Glutamatergic neuron (in vitro differentiated cells): ENCODE measurements at regions not wholly inside any gene's neighbourhood (a gene's known extent, or its start where the extent isn't known, plus 50 kb on each side); places are given as distances from the start of the nearest gene placed in this dataset.

Experiments used
- DNase-seq: peaks from one replicate; pipeline ENCODE4 v3.0.0; 2022
- H3K27ac Mint-ChIP-seq: one replicate; pipeline ENCODE4 v1.8.0; 2020; ENCODE audit warnings: mild to moderate bottlenecking, mixed read lengths, inconsistent platforms; ENCODE audit not compliant: unreplicated experiment
- H3K27me3 Mint-ChIP-seq: one replicate; pipeline ENCODE4 v1.8.0; 2020; ENCODE audit warnings: mild to moderate bottlenecking, moderate library complexity, mixed read lengths, inconsistent platforms; ENCODE audit not compliant: unreplicated experiment
- H3K36me3 Mint-ChIP-seq: one replicate; pipeline ENCODE4 v1.8.0; 2020; ENCODE audit warnings: mild to moderate bottlenecking, mixed read lengths, inconsistent platforms; ENCODE audit not compliant: unreplicated experiment
- H3K4me1 Mint-ChIP-seq: one replicate; pipeline ENCODE4 v1.8.0; 2020; ENCODE audit warnings: mild to moderate bottlenecking, low read depth, mixed read lengths, inconsistent platforms; ENCODE audit not compliant: unreplicated experiment
- H3K4me3 Mint-ChIP-seq: one replicate; pipeline ENCODE4 v1.8.0; 2020; ENCODE audit warnings: mild to moderate bottlenecking, mixed read lengths, inconsistent platforms; ENCODE audit not compliant: unreplicated experiment
- H3K9me3 Mint-ChIP-seq: one replicate; pipeline ENCODE4 v1.8.0; 2020; ENCODE audit warnings: mild to moderate bottlenecking, moderate library complexity, mixed read lengths, inconsistent platforms; ENCODE audit not compliant: unreplicated experiment
- CTCF ChIP-seq: fragments of 200-600 bp; sonication (generic); IDR thresholded peaks from one replicate; pipeline ENCODE4 v1.5.0; 2021; ENCODE audit not compliant: partially characterized antibody, unreplicated experiment

GRCh38 chr18:22278798-22279197 is 109.4 kb downstream of the GATA6 start:
- Mint-ChIP-seq H3K9me3 (peaks cover 1% of the 10 kb centered on the region), H3K36me3 (no peaks in the 10 kb centered on the region), H3K4me3 (no peak overlapping the region), H3K27me3 (peaks cover 2% of the 10 kb centered on the region), H3K4me1 (no peaks in the 10 kb centered on the region), H3K27ac (peak overlapping the region; percentile 25)
- no peak for DNase-seq
- TF ChIP-seq CTCF = no peak

GRCh38 chr18:22277758-22278157 is 108.4 kb downstream of the GATA6 start:
- Mint-ChIP-seq H3K36me3 (no peaks in the 10 kb centered on the region), H3K9me3 (peaks cover 3% of the 10 kb centered on the region), H3K27ac (no peak overlapping the region), H3K4me3 (no peak overlapping the region), H3K4me1 (no peaks in the 10 kb centered on the region), H3K27me3 (peaks cover 2% of the 10 kb centered on the region)
- no peak for DNase-seq
- TF ChIP-seq CTCF = no peak

DNA sequence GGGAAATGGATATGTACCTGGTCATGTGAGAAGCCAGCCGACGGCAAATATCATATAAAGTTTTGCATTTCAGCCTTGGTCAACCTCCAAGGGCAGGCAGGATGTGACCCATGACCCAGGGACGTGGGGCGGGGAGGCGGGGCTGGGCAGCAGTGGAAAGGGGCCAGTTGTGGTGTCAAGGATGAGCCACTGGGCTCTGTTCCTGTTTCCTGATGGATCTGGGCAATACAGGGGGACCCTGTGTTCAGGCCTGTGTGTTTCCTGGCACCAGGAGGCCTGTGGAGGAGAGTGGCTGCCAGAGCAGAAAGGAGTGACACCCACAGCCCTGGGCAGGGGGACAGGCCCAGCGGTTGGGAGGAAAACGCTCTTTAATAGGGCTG is 106.9 kb downstream of the GATA6 start:
- H3K4me3 Mint-ChIP-seq = no peak overlapping the region
- peaks cover 3% of the 10 kb centered on the region for H3K9me3 Mint-ChIP-seq
- no peak for DNase-seq
- H3K27ac Mint-ChIP-seq = no peak overlapping the region
- H3K36me3 Mint-ChIP-seq = no peaks in the 10 kb centered on the region
- TF ChIP-seq CTCF = no peak
- H3K27me3 Mint-ChIP-seq = peaks cover 2% of the 10 kb centered on the region
- H3K4me1 Mint-ChIP-seq = no peaks in the 10 kb centered on the region

DNA sequence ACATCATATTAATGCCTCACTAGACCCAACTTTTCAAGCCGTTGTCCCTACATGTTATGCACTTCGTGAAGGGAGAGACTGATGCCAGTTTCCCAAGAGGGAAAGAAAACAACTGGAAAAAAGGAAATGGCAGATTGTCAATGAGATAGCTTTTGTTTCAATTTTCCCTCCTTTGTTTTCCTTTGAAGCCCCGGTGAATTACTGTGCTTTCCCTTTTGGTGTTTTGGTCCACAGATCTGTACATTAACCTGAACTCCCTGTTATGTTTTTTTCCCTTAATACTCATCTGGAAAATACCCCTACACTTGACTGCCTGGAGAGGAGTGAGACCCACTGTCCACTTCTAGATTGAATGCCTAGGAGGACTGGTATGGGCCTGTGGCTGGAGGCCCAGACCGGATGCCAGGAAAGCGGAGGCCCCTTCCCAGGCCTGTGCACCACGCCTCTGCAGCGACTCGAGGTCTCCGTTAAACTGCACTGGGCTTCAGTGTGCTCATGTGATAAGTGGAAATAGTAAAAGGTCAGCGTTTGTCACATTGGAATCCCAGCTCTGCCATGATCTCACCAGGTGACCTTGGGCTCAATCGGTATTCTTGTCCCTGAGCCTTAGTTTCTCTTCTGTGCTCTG is 106.4 kb downstream of the GATA6 start:
- Mint-ChIP-seq H3K9me3 (peaks cover 3% of the 10 kb centered on the region), H3K36me3 (no peaks in the 10 kb centered on the region), H3K4me1 (no peaks in the 10 kb centered on the region), H3K27me3 (peaks cover 2% of the 10 kb centered on the region), H3K4me3 (no peak overlapping the region), H3K27ac (no peak overlapping the region)
- TF ChIP-seq CTCF = no peak
- DNase-seq = no peak

DNA sequence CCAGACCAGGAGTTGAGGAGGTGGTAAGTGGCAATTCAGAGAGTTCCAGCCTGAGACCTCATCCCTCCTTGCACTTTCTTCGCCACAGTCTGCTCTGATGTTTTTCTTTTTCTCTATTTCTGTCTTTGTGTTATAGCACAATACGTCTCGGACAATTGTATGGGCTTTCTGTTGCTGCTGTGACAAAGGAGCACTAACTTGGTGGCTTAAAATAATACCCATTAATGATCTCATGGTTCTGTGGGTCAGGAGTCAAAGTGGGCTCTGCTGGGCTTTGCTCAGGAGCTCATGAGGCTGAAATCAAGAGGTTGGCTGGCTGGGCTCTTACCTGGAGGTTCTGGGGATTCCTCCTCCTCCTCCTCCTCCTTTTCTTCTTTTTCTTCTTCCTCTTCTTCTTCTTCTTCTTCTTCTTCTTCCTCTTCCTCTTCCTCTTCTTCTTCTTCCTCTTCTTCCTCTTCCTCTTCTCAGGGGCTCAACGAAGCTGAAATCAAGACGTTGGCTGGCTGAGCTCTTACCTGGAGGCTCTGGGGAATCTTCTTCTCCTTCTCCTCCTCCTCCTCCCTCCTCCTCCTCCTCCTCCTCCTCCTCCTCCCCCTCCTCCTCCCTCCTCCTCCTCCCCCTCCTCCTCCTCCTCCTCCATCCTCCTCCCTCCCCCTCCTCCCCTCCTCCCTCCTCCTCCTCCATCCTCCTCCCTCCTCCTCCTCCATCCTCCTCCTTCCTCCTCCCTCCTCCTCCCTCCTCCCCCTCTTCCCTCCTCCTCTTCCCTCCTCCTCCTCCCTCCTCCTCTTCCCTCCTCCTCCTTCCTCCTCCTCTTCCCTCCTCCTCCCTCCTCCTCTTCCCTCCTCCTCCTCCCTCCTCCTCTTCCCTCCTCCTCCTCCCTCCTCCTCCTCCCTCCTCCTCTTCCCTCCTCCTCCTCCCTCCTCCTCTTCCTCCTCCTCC is 104.0 kb downstream of the GATA6 start:
- TF ChIP-seq CTCF = no peak
- H3K27me3 Mint-ChIP-seq = no peaks in the 10 kb centered on the region
- H3K27ac Mint-ChIP-seq = no peak overlapping the region
- no peak overlapping the region for H3K4me3 Mint-ChIP-seq
- H3K4me1 Mint-ChIP-seq = no peaks in the 10 kb centered on the region
- peaks cover 3% of the 10 kb centered on the region for H3K9me3 Mint-ChIP-seq
- DNase-seq = no peak
- no peaks in the 10 kb centered on the region for H3K36me3 Mint-ChIP-seq
